Loucy (cell line): ENCODE measurements at regions not wholly inside any gene's neighbourhood (a gene's known extent, or its start where the extent isn't known, plus 50 kb on each side); places are given as distances from the start of the nearest gene placed in this dataset.

ENCODE experiments used
- H2AFZ ChIP-seq: fragments of 200-600 bp; sonication (generic); 2 replicates; pipeline ENCODE4 v1.6.0; 2016; ENCODE audit warnings: antibody characterized with exemption, mild to moderate bottlenecking, low read length, moderate library complexity
- H3F3A ChIP-seq: fragments of 200-600 bp; 2 replicates; pipeline ENCODE4 v1.6.0; 2016; ENCODE audit warnings: antibody characterized with exemption, low read depth, mild to moderate bottlenecking
- H3K27me3 ChIP-seq: fragments of 200-600 bp; sonication (generic); 2 replicates; pipeline ENCODE4 v1.6.1; 2014; ENCODE audit warnings: low read length, mild to moderate bottlenecking; ENCODE audit not compliant: insufficient read depth, poor library complexity, severe bottlenecking
- H3K36me3 ChIP-seq: fragments of 200-600 bp; sonication (generic); 2 replicates; pipeline ENCODE4 v1.6.1; 2016; ENCODE audit warnings: low read length; ENCODE audit not compliant: insufficient read depth
- H3K4me1 ChIP-seq: fragments of 200-600 bp; sonication (generic); 2 replicates; pipeline ENCODE4 v1.5.1; 2014; ENCODE audit warnings: low read length, mild to moderate bottlenecking; ENCODE audit not compliant: insufficient read depth, poor library complexity, severe bottlenecking
- H3K4me2 ChIP-seq: fragments of 200-600 bp; sonication (generic); 2 replicates; pipeline ENCODE4 v1.6.0; 2014; ENCODE audit warnings: antibody characterized with exemption, low read length, low read depth, mild to moderate bottlenecking; ENCODE audit not compliant: poor library complexity, severe bottlenecking
- H3K4me3 ChIP-seq: fragments of 200-600 bp; sonication (generic); 2 replicates; pipeline ENCODE4 v1.5.1; 2014; ENCODE audit warnings: low read length, mild to moderate bottlenecking, mixed read lengths; ENCODE audit not compliant: poor library complexity, severe bottlenecking
- H3K79me2 ChIP-seq: fragments of 200-600 bp; sonication (generic); 2 replicates; pipeline ENCODE4 v1.6.1; 2014; ENCODE audit warnings: low read length; ENCODE audit not compliant: insufficient read depth
- H3K9ac ChIP-seq: fragments of 200-600 bp; sonication (generic); 2 replicates; pipeline ENCODE4 v1.6.0; 2014; ENCODE audit warnings: mild to moderate bottlenecking, low read depth, low read length, moderate library complexity; ENCODE audit not compliant: poor library complexity, severe bottlenecking
- H3K9me2 ChIP-seq: fragments of 200-600 bp; sonication (generic); replicated peaks from 2 replicates; pipeline ENCODE4 v1.6.1; 2016; ENCODE audit warnings: low read depth, low read length, mixed read lengths
- H3K9me3 ChIP-seq: fragments of 200-600 bp; sonication (generic); 2 replicates; pipeline ENCODE4 v1.6.1; 2014; ENCODE audit warnings: mild to moderate bottlenecking, antibody characterized with exemption, low read length, low read depth; ENCODE audit not compliant: insufficient read depth
- H4K20me1 ChIP-seq: fragments of 200-600 bp; sonication (generic); 2 replicates; pipeline ENCODE4 v1.6.0; 2014; ENCODE audit warnings: antibody characterized with exemption, low read length, mild to moderate bottlenecking; ENCODE audit not compliant: insufficient read depth, poor library complexity, severe bottlenecking
- EZH2phosphoT487 ChIP-seq: fragments of 200-600 bp; IDR thresholded peaks from 2 replicates; pipeline ENCODE4 v1.6.1; 2018; ENCODE audit warnings: antibody characterized with exemption, mild to moderate bottlenecking, moderate library complexity, borderline replicate concordance
- TF ChIP-seq, protein P1 (sequence below): fragments of 200-600 bp; sonication (generic); conservative IDR thresholded peaks from 2 replicates; pipeline ENCODE4 v1.5.1; 2014; ENCODE audit warnings: mild to moderate bottlenecking, antibody characterized with exemption, low read length

DNA sequence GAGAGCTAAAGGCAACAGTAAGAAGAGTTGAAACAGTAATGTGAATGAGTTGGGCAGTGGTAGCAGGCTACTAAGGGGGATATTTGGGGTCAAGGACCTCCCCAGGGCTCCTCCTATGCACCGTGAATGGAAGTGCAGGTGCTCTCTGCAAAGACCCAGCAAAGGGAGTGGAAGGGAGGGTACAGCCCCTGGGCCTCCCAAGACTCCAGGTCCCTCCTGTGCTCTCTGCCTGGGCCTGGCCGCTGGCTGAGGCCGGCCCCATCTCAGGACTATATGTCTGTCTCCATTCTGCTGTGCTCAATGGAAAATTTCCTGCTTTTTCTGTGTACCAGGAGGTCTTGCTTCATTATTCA lies 372.1 kb upstream of the MKI67 start:
- Histone ChIP-seq H2AFZ (no peak overlapping the region), H3K27me3 (no peaks in the 10 kb centered on the region), H3K4me3 (no peak overlapping the region), H3K9ac (no peak overlapping the region), H4K20me1 (no peaks in the 10 kb centered on the region), H3K4me1 (no peaks in the 10 kb centered on the region), H3F3A (no peaks in the 10 kb centered on the region), H3K9me3 (no peaks in the 10 kb centered on the region), H3K4me2 (no peak overlapping the region), H3K36me3 (no peaks in the 10 kb centered on the region), H3K79me2 (no peaks in the 10 kb centered on the region), H3K9me2 (no peaks in the 10 kb centered on the region)
- no peak for TF ChIP-seq EZH2phosphoT487
- TF ChIP-seq, protein P1, sequence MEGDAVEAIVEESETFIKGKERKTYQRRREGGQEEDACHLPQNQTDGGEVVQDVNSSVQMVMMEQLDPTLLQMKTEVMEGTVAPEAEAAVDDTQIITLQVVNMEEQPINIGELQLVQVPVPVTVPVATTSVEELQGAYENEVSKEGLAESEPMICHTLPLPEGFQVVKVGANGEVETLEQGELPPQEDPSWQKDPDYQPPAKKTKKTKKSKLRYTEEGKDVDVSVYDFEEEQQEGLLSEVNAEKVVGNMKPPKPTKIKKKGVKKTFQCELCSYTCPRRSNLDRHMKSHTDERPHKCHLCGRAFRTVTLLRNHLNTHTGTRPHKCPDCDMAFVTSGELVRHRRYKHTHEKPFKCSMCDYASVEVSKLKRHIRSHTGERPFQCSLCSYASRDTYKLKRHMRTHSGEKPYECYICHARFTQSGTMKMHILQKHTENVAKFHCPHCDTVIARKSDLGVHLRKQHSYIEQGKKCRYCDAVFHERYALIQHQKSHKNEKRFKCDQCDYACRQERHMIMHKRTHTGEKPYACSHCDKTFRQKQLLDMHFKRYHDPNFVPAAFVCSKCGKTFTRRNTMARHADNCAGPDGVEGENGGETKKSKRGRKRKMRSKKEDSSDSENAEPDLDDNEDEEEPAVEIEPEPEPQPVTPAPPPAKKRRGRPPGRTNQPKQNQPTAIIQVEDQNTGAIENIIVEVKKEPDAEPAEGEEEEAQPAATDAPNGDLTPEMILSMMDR = no peak; the same call in 1 of the 2 replicates

DNA sequence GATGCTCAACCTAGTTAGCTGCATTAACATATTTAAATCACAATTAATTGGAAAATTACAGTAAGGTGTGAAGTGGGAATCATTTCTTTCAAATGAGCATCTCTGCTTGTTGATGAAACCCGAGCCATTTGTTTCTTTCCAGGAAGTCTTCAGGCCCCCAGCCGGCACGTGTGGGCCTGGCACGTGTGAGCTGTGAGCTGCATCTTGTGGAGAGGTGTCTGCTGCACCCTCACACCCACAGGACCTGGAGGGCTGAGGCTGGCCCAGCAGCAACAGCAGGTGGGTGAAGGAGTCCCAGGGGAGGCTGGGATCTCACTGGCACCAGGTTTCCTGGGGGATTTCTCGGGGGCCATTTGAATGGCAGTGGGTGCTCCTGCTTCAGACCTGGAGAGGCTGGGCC lies 372.5 kb upstream of the MKI67 start:
- no peak overlapping the region for H3K9ac ChIP-seq
- H3K27me3 ChIP-seq = no peaks in the 10 kb centered on the region

DNA sequence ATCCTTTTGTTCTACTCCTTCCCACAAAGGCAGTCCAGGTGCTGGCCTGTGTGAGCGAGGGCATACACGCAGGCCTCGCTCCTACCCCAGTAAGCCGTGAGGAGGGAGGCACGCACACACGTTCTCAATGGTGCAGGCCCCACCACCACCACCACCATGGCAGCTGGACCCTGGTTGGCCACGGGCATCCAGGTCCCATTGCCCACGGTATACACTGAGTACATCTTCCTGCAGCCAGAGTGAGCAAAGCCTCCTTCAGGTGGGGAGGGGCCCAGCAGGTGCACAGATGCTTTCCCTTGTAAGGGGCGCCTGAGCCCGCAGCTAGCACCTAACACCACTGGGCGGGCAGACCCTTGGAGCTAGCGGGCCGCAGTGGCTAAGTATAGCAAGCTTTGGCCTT lies 373.3 kb upstream of the MKI67 start:
- Histone ChIP-seq H3K27me3 (no peaks in the 10 kb centered on the region), H4K20me1 (no peaks in the 10 kb centered on the region), H3K9me2 (no peaks in the 10 kb centered on the region), H3K9ac (no peak overlapping the region), H3K4me1 (no peaks in the 10 kb centered on the region), H3F3A (no peaks in the 10 kb centered on the region), H3K9me3 (no peaks in the 10 kb centered on the region), H3K4me2 (no peak overlapping the region), H3K36me3 (no peaks in the 10 kb centered on the region), H3K79me2 (no peaks in the 10 kb centered on the region), H3K4me3 (no peak overlapping the region), H2AFZ (no peak overlapping the region)
- TF ChIP-seq, protein P1 = no peak
- no peak for TF ChIP-seq EZH2phosphoT487

More for the DNA sequence above, 372.5 kb upstream of the MKI67 start:
- H4K20me1 ChIP-seq = no peaks in the 10 kb centered on the region
- no peaks in the 10 kb centered on the region for H3K79me2 ChIP-seq
- no peaks in the 10 kb centered on the region for H3F3A ChIP-seq
- H3K4me2 ChIP-seq = no peak overlapping the region
- no peak for TF ChIP-seq EZH2phosphoT487
- TF ChIP-seq, protein P1 = no peak
- H3K4me1 ChIP-seq = no peaks in the 10 kb centered on the region
- no peaks in the 10 kb centered on the region for H3K9me3 ChIP-seq
- H3K36me3 ChIP-seq = no peaks in the 10 kb centered on the region
- H3K9me2 ChIP-seq = no peaks in the 10 kb centered on the region
- no peak overlapping the region for H3K4me3 ChIP-seq
- H2AFZ ChIP-seq = no peak overlapping the region
